T-cell (primary cell): ENCODE measurements at regions not wholly inside any gene's neighbourhood (a gene's known extent, or its start where the extent isn't known, plus 50 kb on each side); places are given as distances from the start of the nearest gene placed in this dataset.

Experiments
- ATAC-seq, 4 experiments: fragments of 200-7000 bp in 3 of 4; fragments of 150-1000 bp in 1 of 4; cut with Tn5 transposase; replicated peaks in 1 of 4; 1 replicate in 3 of 4; 2 replicates in 1 of 4; pipeline ENCODE4 v1.10.0; 2021; ENCODE audit warnings: moderate library complexity in 3 of 4, mild to moderate bottlenecking in 2 of 4, moderate number of reproducible peaks in 1 of 4
- CTCF ChIA-PET, 2 donors: fragments of 300-600 bp; sonication (Branson Sonifier 250); formaldehyde crosslinking; loops; one replicate each; lab custom pipeline; 2022; ENCODE audit warnings: antibody characterized with exemption in 2 of 2; lab: Charles Lee
- POLR2A ChIA-PET, 2 donors: fragments of 300-600 bp; sonication (Branson Sonifier 250); formaldehyde crosslinking; loops; one replicate each; lab custom pipeline; 2022; ENCODE audit warnings: antibody characterized with exemption in 2 of 2; lab: Charles Lee
- DNase-seq, 35 experiments: peaks; one replicate each; pipeline versions ENCODE4 v3.0.0 to v3.0.0-alpha.2; 2013 to 2023
- H3K27ac ChIP-seq: one replicate; pipeline ENCODE4 v1.5.1; 2013; ENCODE audit warnings: low read length
- H3K27me3 ChIP-seq, 2 experiments: replicated peaks in 1 of 2; 1 replicate in 1 of 2; 2 replicates in 1 of 2; pipeline versions ENCODE4 v1.6.1 to v1.7.0; 2013; ENCODE audit warnings: low read length in 1 of 2, mixed read lengths in 1 of 2; ENCODE audit not compliant: control insufficient read depth in 2 of 2, insufficient read depth in 2 of 2; ENCODE audit errors: extremely low read depth in 1 of 2
- H3K36me3 ChIP-seq, 2 donors: 1 replicate in 1 of 2; 2 replicates in 1 of 2; pipeline versions ENCODE4 v1.6.1 to v1.7.0; 2013; ENCODE audit warnings: low read length in 1 of 2; ENCODE audit not compliant: control insufficient read depth in 2 of 2, insufficient read depth in 1 of 2; ENCODE audit errors: extremely low read depth in 1 of 2
- H3K4me1 ChIP-seq, 2 experiments: 1 replicate in 1 of 2; 2 replicates in 1 of 2; pipeline versions ENCODE4 v1.6.1 to v1.7.0; 2013; ENCODE audit warnings: low read length in 2 of 2, mixed read lengths in 1 of 2; ENCODE audit not compliant: insufficient read depth in 2 of 2, control insufficient read depth in 1 of 2; ENCODE audit errors: extremely low read depth in 1 of 2
- H3K4me3 ChIP-seq, 2 donors: 1 replicate in 1 of 2; 2 replicates in 1 of 2; pipeline versions ENCODE4 v1.5.1 to v1.7.0; 2013; ENCODE audit warnings: mild to moderate bottlenecking in 2 of 2, low read length in 1 of 2, moderate library complexity in 1 of 2; ENCODE audit not compliant: control insufficient read depth in 1 of 2; ENCODE audit errors: extremely low read depth in 1 of 2
- H3K9me3 ChIP-seq: 2 replicates; pipeline ENCODE4 v1.7.0; 2013
- H3K27ac Mint-ChIP-seq, 2 donors: one replicate each; pipeline ENCODE4 v1.8.0; 2020 to 2021; ENCODE audit warnings: mild to moderate bottlenecking in 2 of 2, mixed read lengths in 2 of 2
- H3K27me3 Mint-ChIP-seq, 2 donors: one replicate each; pipeline ENCODE4 v1.8.0; 2021 to 2022; ENCODE audit warnings: mixed read lengths in 2 of 2
- H3K36me3 Mint-ChIP-seq: one replicate; pipeline ENCODE4 v1.8.0; 2021; ENCODE audit warnings: mixed read lengths
- H3K4me1 Mint-ChIP-seq, 3 donors: one replicate each; pipeline ENCODE4 v1.8.0; 2020 to 2022; ENCODE audit warnings: mixed read lengths in 3 of 3, mild to moderate bottlenecking in 1 of 3
- H3K4me3 Mint-ChIP-seq, 3 donors: one replicate each; pipeline ENCODE4 v1.8.0; 2020 to 2022; ENCODE audit warnings: mild to moderate bottlenecking in 3 of 3, mixed read lengths in 3 of 3, moderate library complexity in 3 of 3
- H3K9me3 Mint-ChIP-seq, 3 donors: one replicate each; pipeline ENCODE4 v1.8.0; 2020 to 2022; ENCODE audit warnings: mixed read lengths in 3 of 3
- WGBS: methylation state at CpG from one replicate; pipeline ENCODE4 v1.1.5; 2013; ENCODE audit warnings: missing lambda C conversion rate; ENCODE audit not compliant: insufficient coverage; 5-methylcytosine and 5-hydroxymethylcytosine counted together

- POLR2A ChIA-PET, result no interaction called here
- no peak overlapping the region for H3K4me3 ChIP-seq
- CTCF ChIA-PET, result no interaction called here
- WGBS, result no CpG with 5 or more reads among the region's 4 CpGs
- H3K27me3 ChIP-seq, result no peaks in the 10 kb centered on the region
- no peaks in the 10 kb centered on the region for H3K4me1 ChIP-seq
- no peak for DNase-seq
- no peaks in the 10 kb centered on the region for H3K9me3 Mint-ChIP-seq
- no peak overlapping the region for H3K4me3 Mint-ChIP-seq
- H3K27ac ChIP-seq, result no peak overlapping the region
- no peaks in the 10 kb centered on the region for H3K4me1 Mint-ChIP-seq
- no peak for ATAC-seq
- H3K36me3 ChIP-seq, result no peaks in the 10 kb centered on the region
- H3K9me3 ChIP-seq, result no peaks in the 10 kb centered on the region
- H3K27ac Mint-ChIP-seq, result no peak overlapping the region
- H3K36me3 Mint-ChIP-seq, result no peaks in the 10 kb centered on the region
- H3K27me3 Mint-ChIP-seq, result peaks cover 0 to 18% of the 10 kb centered on the region in 2 donors
These were observed 174.6 kb downstream of the PRR32 start for GRCh38 chrX:126994032-126994600.

GRCh38 chrX:127011629-127012028 lies 192.1 kb downstream of the PRR32 start:
- Mint-ChIP-seq H3K4me3 (no peak overlapping the region), H3K36me3 (no peaks in the 10 kb centered on the region), H3K4me1 (no peaks in the 10 kb centered on the region), H3K27ac (no peak overlapping the region), H3K9me3 (peaks cover 5 to 17% (median 14%) of the 10 kb centered on the region in 3 donors), H3K27me3 (no peaks in the 10 kb centered on the region)
- Histone ChIP-seq H3K4me3 (no peak overlapping the region), H3K27me3 (no peaks in the 10 kb centered on the region), H3K27ac (no peak overlapping the region), H3K9me3 (no peaks in the 10 kb centered on the region), H3K36me3 (no peaks in the 10 kb centered on the region), H3K4me1 (no peaks in the 10 kb centered on the region)
- POLR2A ChIA-PET, result no interaction called here
- CTCF ChIA-PET, result no interaction called here
- DNase-seq (no peak), ATAC-seq (no peak)
- no CpG with 5 or more reads among the region's 2 CpGs for WGBS

DNA sequence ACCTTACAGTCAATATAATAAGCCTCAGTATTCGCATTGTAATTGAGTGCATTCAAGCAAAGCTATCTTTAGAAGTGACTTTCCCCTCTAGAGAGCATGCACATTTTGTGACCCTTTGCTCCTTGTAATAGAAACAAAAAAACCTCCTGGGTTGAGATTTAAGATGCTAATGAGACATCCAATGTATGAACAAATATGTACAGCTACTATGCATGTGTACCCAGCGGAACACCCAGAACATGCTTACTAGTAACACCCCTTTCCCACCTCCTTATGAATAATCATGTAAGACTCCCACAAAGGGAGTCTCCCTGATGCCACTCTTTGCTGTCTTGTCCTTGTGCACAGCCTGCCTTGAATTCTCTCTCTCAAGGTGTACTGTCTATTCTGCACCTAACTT lies 205.5 kb downstream of the PRR32 start:
- Mint-ChIP-seq H3K4me1 (no peaks in the 10 kb centered on the region), H3K27me3 (no peaks in the 10 kb centered on the region), H3K4me3 (no peak overlapping the region), H3K36me3 (no peaks in the 10 kb centered on the region), H3K27ac (no peak overlapping the region), H3K9me3 (peaks cover 0 to 7% (median 0%) of the 10 kb centered on the region in 3 donors)
- no peak overlapping the region for H3K27ac ChIP-seq
- POLR2A ChIA-PET, result no interaction called here
- H3K9me3 ChIP-seq, result no peaks in the 10 kb centered on the region
- no peaks in the 10 kb centered on the region for H3K36me3 ChIP-seq
- DNase-seq, result no peak
- no peaks in the 10 kb centered on the region for H3K4me1 ChIP-seq
- no CpG with 5 or more reads among the region's 2 CpGs for WGBS
- no peaks in the 10 kb centered on the region for H3K27me3 ChIP-seq
- ATAC-seq, result no peak
- no peak overlapping the region for H3K4me3 ChIP-seq
- CTCF ChIA-PET, result no interaction called here

DNA sequence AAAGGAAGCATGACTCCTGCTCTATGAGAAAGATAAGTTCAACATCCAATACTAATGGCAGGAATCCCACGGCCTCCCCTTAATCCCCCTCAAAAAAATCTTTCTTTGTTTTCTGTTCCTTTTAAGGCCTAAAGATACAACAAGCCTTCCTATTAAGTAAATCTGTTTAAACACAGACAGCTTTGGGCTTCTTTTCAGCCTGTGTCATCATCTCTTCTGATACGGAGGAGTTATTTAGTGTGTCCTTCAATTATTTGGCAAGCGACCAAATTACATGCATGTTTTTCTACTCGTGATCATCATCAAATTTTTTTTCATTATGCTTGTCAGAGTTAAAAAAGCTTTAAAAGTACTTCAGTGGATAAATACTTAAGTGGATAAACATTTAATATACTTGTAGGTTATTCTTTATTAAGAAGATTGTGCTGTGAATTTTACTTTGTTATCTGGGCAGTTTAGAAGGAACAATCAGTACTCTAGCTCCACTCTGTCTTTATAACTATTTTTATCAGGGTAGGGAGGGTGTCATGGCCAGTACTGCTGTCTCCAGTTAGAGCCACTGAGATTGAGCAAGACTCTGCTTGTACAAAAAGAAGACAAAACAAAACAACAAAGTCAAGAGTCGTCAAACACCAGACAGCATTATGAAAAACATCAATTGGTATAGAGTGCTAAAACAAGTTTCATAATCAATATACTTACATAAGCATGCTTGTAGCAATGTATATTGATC lies 210.7 kb downstream of the PRR32 start:
- no peaks in the 10 kb centered on the region for H3K9me3 ChIP-seq
- Mint-ChIP-seq H3K9me3 (peaks cover 0 to 7% (median 2%) of the 10 kb centered on the region in 3 donors), H3K4me3 (no peak overlapping the region), H3K27me3 (no peaks in the 10 kb centered on the region), H3K27ac (no peak overlapping the region), H3K36me3 (no peaks in the 10 kb centered on the region), H3K4me1 (no peaks in the 10 kb centered on the region)
- no peaks in the 10 kb centered on the region for H3K4me1 ChIP-seq
- H3K27ac ChIP-seq, result no peak overlapping the region
- WGBS, result no CpG with 5 or more reads among the region's 5 CpGs
- ChIA-PET POLR2A (no interaction called here), CTCF (no interaction called here)
- DNase-seq (no peak), ATAC-seq (no peak)
- H3K36me3 ChIP-seq, result no peaks in the 10 kb centered on the region
- no peak overlapping the region for H3K4me3 ChIP-seq
- no peaks in the 10 kb centered on the region for H3K27me3 ChIP-seq

DNA sequence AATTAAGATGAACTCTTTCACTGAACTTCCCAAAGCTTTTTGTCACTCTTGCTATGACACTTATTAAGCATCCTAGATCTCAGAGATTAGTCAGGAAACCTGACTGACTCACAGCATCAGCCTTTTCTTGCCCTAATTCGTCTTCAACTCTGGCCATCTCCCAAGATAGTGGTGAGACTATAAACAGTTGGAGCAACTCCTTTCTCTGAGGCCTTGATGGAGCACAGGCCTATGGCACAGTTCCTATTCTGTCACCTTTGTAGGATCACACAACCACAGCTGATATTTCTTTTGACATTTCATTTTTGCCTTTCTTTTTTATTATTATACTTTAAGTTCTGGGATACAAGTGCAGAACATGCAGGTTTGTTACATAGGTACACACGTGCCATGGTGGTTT lies 217.6 kb downstream of the PRR32 start:
- CTCF ChIA-PET, result no interaction called here
- no peaks in the 10 kb centered on the region for H3K9me3 ChIP-seq
- no peak for DNase-seq
- H3K27me3 ChIP-seq, result no peaks in the 10 kb centered on the region
- Mint-ChIP-seq H3K4me1 (no peaks in the 10 kb centered on the region), H3K27ac (no peak overlapping the region), H3K27me3 (no peaks in the 10 kb centered on the region), H3K36me3 (no peaks in the 10 kb centered on the region), H3K4me3 (no peak overlapping the region), H3K9me3 (peaks cover 0 to 5% (median 2%) of the 10 kb centered on the region in 3 donors)
- POLR2A ChIA-PET, result interaction anchor here in 1 of 2 donors (0.6 kb wide), 1 partner anchor 11 kb away, joined by 3 read pairs; no protein-coding TSS in a partner anchor
- no peaks in the 10 kb centered on the region for H3K4me1 ChIP-seq
- no peak overlapping the region for H3K27ac ChIP-seq
- no peak overlapping the region for H3K4me3 ChIP-seq
- ATAC-seq, result no peak
- no peaks in the 10 kb centered on the region for H3K36me3 ChIP-seq
- WGBS, result no CpG with 5 or more reads among the region's 2 CpGs

GRCh38 chrX:127038065-127038464 lies 218.5 kb downstream of the PRR32 start:
- ATAC-seq, result no peak
- Mint-ChIP-seq H3K9me3 (peaks cover 0 to 5% (median 2%) of the 10 kb centered on the region in 3 donors), H3K27me3 (no peaks in the 10 kb centered on the region), H3K36me3 (no peaks in the 10 kb centered on the region), H3K27ac (no peak overlapping the region), H3K4me3 (no peak overlapping the region), H3K4me1 (no peaks in the 10 kb centered on the region)
- no peaks in the 10 kb centered on the region for H3K27me3 ChIP-seq
- no CpG with 5 or more reads among the region's 1 CpG for WGBS
- POLR2A ChIA-PET, result no interaction called here
- CTCF ChIA-PET, result no interaction called here
- no peak for DNase-seq
- no peaks in the 10 kb centered on the region for H3K9me3 ChIP-seq
- H3K27ac ChIP-seq, result no peak overlapping the region
- no peaks in the 10 kb centered on the region for H3K4me1 ChIP-seq
- H3K36me3 ChIP-seq, result no peaks in the 10 kb centered on the region
- H3K4me3 ChIP-seq, result no peak overlapping the region
